ENCODE measurements at regions not wholly inside any gene's neighbourhood (a gene's known extent, or its start where the extent isn't known, plus 50 kb on each side); places are given as distances from the start of the nearest gene placed in this dataset.

DNA sequence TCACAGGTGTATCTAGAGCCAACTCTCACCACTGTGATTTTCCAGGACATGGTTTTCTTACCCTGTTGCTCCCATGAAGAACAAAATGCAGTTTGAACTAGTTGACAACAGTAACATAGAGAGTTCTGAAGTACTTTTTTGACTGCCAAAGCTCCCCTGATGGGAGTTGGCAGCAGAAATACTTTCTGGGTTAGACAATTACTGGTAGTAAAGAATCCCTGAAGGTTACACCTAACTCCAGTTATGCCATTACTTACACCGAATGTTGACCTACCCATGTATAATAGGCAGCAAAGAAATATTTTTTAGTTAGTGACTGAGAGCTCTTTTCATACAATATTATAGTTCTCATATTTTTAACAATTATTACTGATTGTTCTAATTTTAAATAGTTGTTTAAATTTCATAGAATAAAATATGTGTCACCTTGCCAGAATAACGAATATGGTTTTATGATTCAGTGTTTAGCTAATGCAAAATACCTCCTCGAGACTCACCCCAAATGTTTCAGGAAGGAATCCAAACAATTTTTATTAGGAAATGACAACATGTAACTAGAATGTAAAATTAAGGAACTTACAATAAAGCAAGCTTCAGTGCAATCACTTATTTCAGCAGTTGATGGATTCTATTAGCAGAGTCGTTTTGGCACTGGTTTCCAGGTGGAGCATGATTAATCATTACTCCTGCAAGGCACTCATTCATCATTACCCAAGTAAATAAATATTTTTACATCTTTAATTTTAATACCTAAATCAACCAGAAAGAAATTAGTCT is 237.6 kb downstream of the MRPL39 start:
- TF ChIP-seq, protein P1, sequence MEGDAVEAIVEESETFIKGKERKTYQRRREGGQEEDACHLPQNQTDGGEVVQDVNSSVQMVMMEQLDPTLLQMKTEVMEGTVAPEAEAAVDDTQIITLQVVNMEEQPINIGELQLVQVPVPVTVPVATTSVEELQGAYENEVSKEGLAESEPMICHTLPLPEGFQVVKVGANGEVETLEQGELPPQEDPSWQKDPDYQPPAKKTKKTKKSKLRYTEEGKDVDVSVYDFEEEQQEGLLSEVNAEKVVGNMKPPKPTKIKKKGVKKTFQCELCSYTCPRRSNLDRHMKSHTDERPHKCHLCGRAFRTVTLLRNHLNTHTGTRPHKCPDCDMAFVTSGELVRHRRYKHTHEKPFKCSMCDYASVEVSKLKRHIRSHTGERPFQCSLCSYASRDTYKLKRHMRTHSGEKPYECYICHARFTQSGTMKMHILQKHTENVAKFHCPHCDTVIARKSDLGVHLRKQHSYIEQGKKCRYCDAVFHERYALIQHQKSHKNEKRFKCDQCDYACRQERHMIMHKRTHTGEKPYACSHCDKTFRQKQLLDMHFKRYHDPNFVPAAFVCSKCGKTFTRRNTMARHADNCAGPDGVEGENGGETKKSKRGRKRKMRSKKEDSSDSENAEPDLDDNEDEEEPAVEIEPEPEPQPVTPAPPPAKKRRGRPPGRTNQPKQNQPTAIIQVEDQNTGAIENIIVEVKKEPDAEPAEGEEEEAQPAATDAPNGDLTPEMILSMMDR (IDR thresholded peaks at IDR 0.05), result no peak
- TF ChIP-seq POLR2A (IDR thresholded peaks at IDR 0.05), result no peak
- TF ChIP-seq EP300 (IDR thresholded peaks at IDR 0.05), result no peak
